A549 (cell line): ENCODE measurements at regions not wholly inside any gene's neighbourhood (a gene's known extent, or its start where the extent isn't known, plus 50 kb on each side); places are given as distances from the start of the nearest gene placed in this dataset.
A peak's percentile ranks its signal among the peaks of the same experiment; 100 is the strongest.

Experiments used
- ATAC-seq, 2 experiments: fragments of 200-7000 bp in 1 of 2; fragments of >200 bp in 1 of 2; cut with Nextera tagmentation in 1 of 2; cut with Tn5 transposase in 1 of 2; 3 replicates each; pipeline versions ENCODE4 v1.8.0 to v1.9.1; 2018 to 2020; ENCODE audit warnings: mild to moderate bottlenecking in 1 of 2, moderate library complexity in 1 of 2
- CTCF ChIA-PET: fragments of 300-600 bp; sonication (Branson Sonifier 250); formaldehyde crosslinking; extraction: SDS; loops from one replicate; lab custom pipeline; 2021; ENCODE audit warnings: antibody characterized with exemption, inconsistent platforms; lab: Yijun Ruan, JAX
- POLR2A ChIA-PET: fragments of 350-600 bp; formaldehyde crosslinking; extraction: SDS; loops from one replicate; lab custom pipeline; 2021; ENCODE audit warnings: antibody characterized with exemption, inconsistent platforms; lab: Yijun Ruan, JAX
- DNase-seq, 2 experiments: peaks; one replicate each; pipeline versions ENCODE4 v3.0.0 to v3.0.0-alpha.2; 2011 to 2016; ENCODE audit warnings: low read depth in 1 of 2, low spot score in 1 of 2
- FAIRE-seq: peaks from 2 replicates; lab custom pipeline; 2011; peaks lifted over from hg19 to GRCh38; lab: Jason Lieb, UNC
- H3K27ac ChIP-seq, 2 experiments: fragments of >200 bp; sonication (Bioruptor Twin); formaldehyde crosslinking; 3 replicates each; pipeline ENCODE4 v1.5.1; 2016 to 2017
- H3K4me1 ChIP-seq: fragments of >200 bp; sonication (Bioruptor Twin); formaldehyde crosslinking; 3 replicates; pipeline ENCODE4 v1.6.1; 2016
- H3K4me2 ChIP-seq: fragments of >200 bp; sonication (Bioruptor Twin); formaldehyde crosslinking; 3 replicates; pipeline ENCODE4 v1.6.1; 2016
- H3K4me3 ChIP-seq: fragments of >200 bp; sonication (Bioruptor Twin); formaldehyde crosslinking; 3 replicates; pipeline ENCODE4 v1.5.1; 2016
- H3K9me3 ChIP-seq: fragments of >200 bp; sonication (Bioruptor Twin); formaldehyde crosslinking; 3 replicates; pipeline ENCODE4 v1.6.1; 2016
- CBX2 ChIP-seq: fragments of 200-600 bp; sonication (generic); IDR thresholded peaks from 2 replicates; pipeline ENCODE4 v1.6.1; 2016; ENCODE audit warnings: low read depth, mild to moderate bottlenecking, borderline replicate concordance
- CBX8 ChIP-seq: fragments of 200-600 bp; sonication (generic); IDR thresholded peaks from 2 replicates; pipeline ENCODE4 v1.6.1; 2016
- CHD4 ChIP-seq: fragments of 200-600 bp; sonication (generic); IDR thresholded peaks from 2 replicates; pipeline ENCODE4 v1.6.1; 2016; ENCODE audit warnings: antibody characterized with exemption, mild to moderate bottlenecking, borderline replicate concordance
- EP300 ChIP-seq, 2 experiments: fragments of >200 bp; sonication (Bioruptor Twin); formaldehyde crosslinking; IDR thresholded peaks; 2 replicates in 1 of 2; 3 replicates in 1 of 2; pipeline ENCODE4 v1.6.1; 2016 to 2017
- ESRRA ChIP-seq: fragments of 150-350 bp; IDR thresholded peaks from 2 replicates; pipeline ENCODE4 v1.6.1; 2014; ENCODE audit warnings: mild to moderate bottlenecking, low read length, borderline replicate concordance
- FOSB ChIP-seq: fragments of 250-450 bp; sonication (Bioruptor Pico); IDR thresholded peaks from 2 replicates; pipeline ENCODE4 v1.5.0; 2020; ENCODE audit warnings: mild to moderate bottlenecking, moderate library complexity
- FOSL2 ChIP-seq, 2 experiments: fragments of 450-650 bp in 1 of 2; fragments of >200 bp in 1 of 2; sonication (Bioruptor Twin) in 1 of 2; formaldehyde crosslinking; IDR thresholded peaks; 2 replicates each; pipeline versions ENCODE4 v1.5.0 to v1.6.1; 2016 to 2020; ENCODE audit warnings: mild to moderate bottlenecking in 1 of 2, moderate library complexity in 1 of 2
- GATA3 ChIP-seq: IDR thresholded peaks from 2 replicates; pipeline ENCODE4 v1.6.1; 2012; ENCODE audit warnings: borderline replicate concordance
- HDAC2 ChIP-seq: fragments of 200-600 bp; sonication (generic); IDR thresholded peaks from 2 replicates; pipeline ENCODE4 v1.6.1; 2016
- JUNB ChIP-seq: fragments of >200 bp; sonication (Bioruptor Twin); formaldehyde crosslinking; IDR thresholded peaks from 2 replicates; pipeline ENCODE4 v1.6.1; 2016
- KDM1A ChIP-seq: fragments of 200-600 bp; sonication (generic); IDR thresholded peaks from 2 replicates; pipeline ENCODE4 v1.6.1; 2016; ENCODE audit warnings: low read depth, mild to moderate bottlenecking
- MAZ ChIP-seq: fragments of 150-350 bp; IDR thresholded peaks from 2 replicates; pipeline ENCODE4 v1.6.1; 2014; ENCODE audit warnings: antibody characterized with exemption, low read depth, low read length, borderline replicate concordance
- MYC ChIP-seq: IDR thresholded peaks from 2 replicates; pipeline ENCODE4 v1.6.1; 2012; ENCODE audit warnings: mild to moderate bottlenecking, inconsistent platforms, low read length, improper control_type of control experiment, borderline replicate concordance
- NPAS2 ChIP-seq: fragments of 250-450 bp; sonication (Bioruptor Pico); IDR thresholded peaks from 2 replicates; pipeline ENCODE4 v1.8.0; 2022; ENCODE audit warnings: mild to moderate bottlenecking, moderate library complexity, borderline replicate concordance
- NR3C1 ChIP-seq: fragments of >200 bp; sonication (Bioruptor Twin); formaldehyde crosslinking; IDR thresholded peaks from 3 replicates; pipeline ENCODE4 v1.6.1; 2017
- POLR2AphosphoS2 ChIP-seq: conservative IDR thresholded peaks from 2 replicates; pipeline ENCODE4 v1.6.1; 2012; ENCODE audit warnings: low read length, improper control_type of control experiment, inconsistent platforms
- RAD21 ChIP-seq, 2 experiments: fragments of >200 bp in 1 of 2; sonication (Bioruptor Twin) in 1 of 2; formaldehyde crosslinking in 1 of 2; IDR thresholded peaks in 1 of 2; conservative IDR thresholded peaks in 1 of 2; 2 replicates in 1 of 2; 3 replicates in 1 of 2; pipeline ENCODE4 v1.6.1; 2012 to 2018; ENCODE audit warnings: inconsistent platforms in 1 of 2
- RARB ChIP-seq: fragments of 250-450 bp; sonication (Bioruptor Pico); IDR thresholded peaks from 2 replicates; pipeline ENCODE4 v1.8.0; 2021; ENCODE audit warnings: mild to moderate bottlenecking, moderate library complexity
- RCOR1 ChIP-seq: fragments of 150-350 bp; IDR thresholded peaks from 2 replicates; pipeline ENCODE4 v1.6.1; 2014; ENCODE audit warnings: antibody characterized with exemption, low read length, low read depth
- SMC3 ChIP-seq: fragments of >200 bp; sonication (Bioruptor Twin); formaldehyde crosslinking; IDR thresholded peaks from 3 replicates; pipeline ENCODE4 v1.6.1; 2018; ENCODE audit warnings: inconsistent platforms
- TFCP2L1 ChIP-seq: fragments of 250-450 bp; sonication (Bioruptor Pico); IDR thresholded peaks from 2 replicates; pipeline ENCODE4 v1.5.0; 2021; ENCODE audit warnings: mild to moderate bottlenecking
- TP53 ChIP-seq: fragments of 250-450 bp; sonication (Bioruptor Pico); IDR thresholded peaks from 2 replicates; pipeline ENCODE4 v1.5.0; 2021; ENCODE audit warnings: mild to moderate bottlenecking, moderate library complexity
- ZC3H11A ChIP-seq: fragments of 450-650 bp; IDR thresholded peaks from 2 replicates; pipeline ENCODE4 v1.6.1; 2014; ENCODE audit warnings: antibody characterized with exemption, mild to moderate bottlenecking
- ZSCAN20 ChIP-seq: fragments of 250-450 bp; sonication (Bioruptor Pico); IDR thresholded peaks from 2 replicates; pipeline ENCODE4 v1.8.0; 2022; ENCODE audit warnings: mild to moderate bottlenecking, moderate library complexity
- WGBS: methylation state at CpG from one replicate; pipeline ENCODE4 v1.1.6; 2017; ENCODE audit errors: missing lambda C conversion rate; 5-methylcytosine and 5-hydroxymethylcytosine counted together
- TF ChIP-seq, protein P1 (sequence below): fragments of 250-450 bp; sonication (Bioruptor Pico); IDR thresholded peaks from 2 replicates; pipeline ENCODE4 v1.5.0; 2020; ENCODE audit warnings: low read depth, mild to moderate bottlenecking, moderate library complexity
- TF ChIP-seq, protein P2 (sequence below): fragments of 250-450 bp; sonication (Bioruptor Pico); IDR thresholded peaks from 2 replicates; pipeline ENCODE4 v1.5.0; 2021; ENCODE audit warnings: mild to moderate bottlenecking, moderate library complexity, borderline replicate concordance
- TF ChIP-seq, protein P3 (sequence below): fragments of >200 bp; sonication (Bioruptor Twin); formaldehyde crosslinking; IDR thresholded peaks from 3 replicates; pipeline ENCODE4 v1.5.1; 2016
- TF ChIP-seq, protein P4 (sequence below): fragments of 200-600 bp; sonication (generic); IDR thresholded peaks from 2 replicates; pipeline ENCODE4 v1.6.1; 2016; ENCODE audit warnings: antibody characterized with exemption, mild to moderate bottlenecking, moderate library complexity
- TF ChIP-seq, protein P5 (sequence below): fragments of 450-650 bp; IDR thresholded peaks from 2 replicates; pipeline ENCODE4 v1.6.1; 2014; ENCODE audit warnings: antibody characterized with exemption
- TF ChIP-seq, protein P6 (sequence below): IDR thresholded peaks from 2 replicates; pipeline ENCODE4 v1.6.1; 2012

DNA sequence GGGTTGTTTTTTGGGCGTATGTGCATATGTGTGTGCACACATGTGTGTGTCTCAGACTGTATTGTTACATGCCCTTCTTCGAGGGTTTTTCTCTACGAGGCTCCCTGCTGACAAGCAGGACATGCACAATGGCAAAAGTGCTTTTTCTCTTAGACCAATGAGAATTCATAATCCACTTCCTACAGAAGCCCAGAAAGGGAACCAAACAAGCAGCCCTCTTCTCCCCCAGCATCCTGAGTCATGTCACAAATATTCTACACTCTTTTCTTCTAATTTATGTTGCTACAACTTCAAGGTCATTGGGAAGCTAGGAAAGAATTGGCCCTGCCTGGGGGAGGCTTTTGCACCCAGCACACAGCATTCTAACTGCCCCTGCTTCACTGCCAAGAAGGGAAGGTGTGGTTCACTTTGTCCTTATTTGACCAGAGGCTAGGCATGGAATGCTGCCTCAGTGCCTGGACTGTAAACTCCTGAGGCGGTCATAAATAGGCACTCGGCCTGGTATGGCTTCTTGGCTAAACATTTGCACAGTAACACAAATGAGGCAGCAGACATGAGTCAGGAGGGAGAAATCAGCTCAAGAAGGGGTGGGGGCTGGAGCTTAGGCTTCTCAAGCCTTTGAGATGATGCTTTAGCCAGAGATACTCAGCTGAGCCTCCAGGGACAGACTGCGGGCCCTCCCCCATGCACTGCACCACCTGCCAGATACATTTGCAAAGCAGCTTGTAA lies 92.7 kb upstream of the KLF7 start:
- POLR2A ChIA-PET: interaction anchor here (0.7 to 5.0 kb wide), 10 partner anchors 13 to 493 kb away, joined by 3 to 111 read pairs (median 6); partner anchors contain the start of genes FASTKD2, KLF7 and MDH1B
- TF ChIP-seq FOSL2 (IDR thresholded peaks at IDR 0.05): peak; percentile 76; the same call in 1 of the 2 replicates
- TF ChIP-seq FOSL2 (CRISPR knock-in tag; IDR thresholded peaks at IDR 0.05): peak; percentile 89
- peak in 1 of 2 experiments; percentile 62 for TF ChIP-seq RAD21 (conservative IDR thresholded peaks at IDR 0.05 in 1 of 2, IDR thresholded peaks at IDR 0.05 in 1 of 2)
- TF ChIP-seq, protein P1, sequence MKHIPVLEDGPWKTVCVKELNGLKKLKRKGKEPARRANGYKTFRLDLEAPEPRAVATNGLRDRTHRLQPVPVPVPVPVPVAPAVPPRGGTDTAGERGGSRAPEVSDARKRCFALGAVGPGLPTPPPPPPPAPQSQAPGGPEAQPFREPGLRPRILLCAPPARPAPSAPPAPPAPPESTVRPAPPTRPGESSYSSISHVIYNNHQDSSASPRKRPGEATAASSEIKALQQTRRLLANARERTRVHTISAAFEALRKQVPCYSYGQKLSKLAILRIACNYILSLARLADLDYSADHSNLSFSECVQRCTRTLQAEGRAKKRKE (CRISPR knock-in tag): no peak
- TF ChIP-seq SMC3: peak; percentile 50; the same call in 2 of the 3 replicates
- no peak for TF ChIP-seq MAZ
- no peak for TF ChIP-seq CBX2
- TF ChIP-seq EP300 (IDR thresholded peaks at IDR 0.05): peak; percentile 46 to 80; a peak in 3 of 5 replicates
- TF ChIP-seq TP53: no peak
- TF ChIP-seq, protein P2, sequence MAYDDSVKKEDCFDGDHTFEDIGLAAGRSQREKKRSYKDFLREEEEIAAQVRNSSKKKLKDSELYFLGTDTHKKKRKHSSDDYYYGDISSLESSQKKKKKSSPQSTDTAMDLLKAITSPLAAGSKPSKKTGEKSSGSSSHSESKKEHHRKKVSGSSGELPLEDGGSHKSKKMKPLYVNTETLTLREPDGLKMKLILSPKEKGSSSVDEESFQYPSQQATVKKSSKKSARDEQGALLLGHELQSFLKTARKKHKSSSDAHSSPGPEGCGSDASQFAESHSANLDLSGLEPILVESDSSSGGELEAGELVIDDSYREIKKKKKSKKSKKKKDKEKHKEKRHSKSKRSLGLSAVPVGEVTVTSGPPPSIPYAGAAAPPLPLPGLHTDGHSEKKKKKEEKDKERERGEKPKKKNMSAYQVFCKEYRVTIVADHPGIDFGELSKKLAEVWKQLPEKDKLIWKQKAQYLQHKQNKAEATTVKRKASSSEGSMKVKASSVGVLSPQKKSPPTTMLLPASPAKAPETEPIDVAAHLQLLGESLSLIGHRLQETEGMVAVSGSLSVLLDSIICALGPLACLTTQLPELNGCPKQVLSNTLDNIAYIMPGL (CRISPR knock-in tag): no peak
- no peak for TF ChIP-seq TFCP2L1 (CRISPR knock-in tag)
- TF ChIP-seq ZSCAN20 (CRISPR knock-in tag): no peak
- TF ChIP-seq JUNB: peak; percentile 90
- no peak for TF ChIP-seq POLR2AphosphoS2
- TF ChIP-seq FOSB (CRISPR knock-in tag): no peak
- no peak for TF ChIP-seq CHD4
- peak; percentile 94 for TF ChIP-seq ESRRA
- peak; percentile 90 for TF ChIP-seq GATA3
- no peak for TF ChIP-seq ZC3H11A
- 0 out of 2 replicates have a peak, but pooled peaks have one; percentile 22 for TF ChIP-seq RARB (CRISPR knock-in tag)
- TF ChIP-seq NPAS2 (CRISPR knock-in tag): no peak
- no peak for TF ChIP-seq RCOR1
- TF ChIP-seq, protein P3, sequence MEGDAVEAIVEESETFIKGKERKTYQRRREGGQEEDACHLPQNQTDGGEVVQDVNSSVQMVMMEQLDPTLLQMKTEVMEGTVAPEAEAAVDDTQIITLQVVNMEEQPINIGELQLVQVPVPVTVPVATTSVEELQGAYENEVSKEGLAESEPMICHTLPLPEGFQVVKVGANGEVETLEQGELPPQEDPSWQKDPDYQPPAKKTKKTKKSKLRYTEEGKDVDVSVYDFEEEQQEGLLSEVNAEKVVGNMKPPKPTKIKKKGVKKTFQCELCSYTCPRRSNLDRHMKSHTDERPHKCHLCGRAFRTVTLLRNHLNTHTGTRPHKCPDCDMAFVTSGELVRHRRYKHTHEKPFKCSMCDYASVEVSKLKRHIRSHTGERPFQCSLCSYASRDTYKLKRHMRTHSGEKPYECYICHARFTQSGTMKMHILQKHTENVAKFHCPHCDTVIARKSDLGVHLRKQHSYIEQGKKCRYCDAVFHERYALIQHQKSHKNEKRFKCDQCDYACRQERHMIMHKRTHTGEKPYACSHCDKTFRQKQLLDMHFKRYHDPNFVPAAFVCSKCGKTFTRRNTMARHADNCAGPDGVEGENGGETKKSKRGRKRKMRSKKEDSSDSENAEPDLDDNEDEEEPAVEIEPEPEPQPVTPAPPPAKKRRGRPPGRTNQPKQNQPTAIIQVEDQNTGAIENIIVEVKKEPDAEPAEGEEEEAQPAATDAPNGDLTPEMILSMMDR: no peak
- TF ChIP-seq CBX8: no peak
- TF ChIP-seq HDAC2: no peak
- TF ChIP-seq, protein P4, sequence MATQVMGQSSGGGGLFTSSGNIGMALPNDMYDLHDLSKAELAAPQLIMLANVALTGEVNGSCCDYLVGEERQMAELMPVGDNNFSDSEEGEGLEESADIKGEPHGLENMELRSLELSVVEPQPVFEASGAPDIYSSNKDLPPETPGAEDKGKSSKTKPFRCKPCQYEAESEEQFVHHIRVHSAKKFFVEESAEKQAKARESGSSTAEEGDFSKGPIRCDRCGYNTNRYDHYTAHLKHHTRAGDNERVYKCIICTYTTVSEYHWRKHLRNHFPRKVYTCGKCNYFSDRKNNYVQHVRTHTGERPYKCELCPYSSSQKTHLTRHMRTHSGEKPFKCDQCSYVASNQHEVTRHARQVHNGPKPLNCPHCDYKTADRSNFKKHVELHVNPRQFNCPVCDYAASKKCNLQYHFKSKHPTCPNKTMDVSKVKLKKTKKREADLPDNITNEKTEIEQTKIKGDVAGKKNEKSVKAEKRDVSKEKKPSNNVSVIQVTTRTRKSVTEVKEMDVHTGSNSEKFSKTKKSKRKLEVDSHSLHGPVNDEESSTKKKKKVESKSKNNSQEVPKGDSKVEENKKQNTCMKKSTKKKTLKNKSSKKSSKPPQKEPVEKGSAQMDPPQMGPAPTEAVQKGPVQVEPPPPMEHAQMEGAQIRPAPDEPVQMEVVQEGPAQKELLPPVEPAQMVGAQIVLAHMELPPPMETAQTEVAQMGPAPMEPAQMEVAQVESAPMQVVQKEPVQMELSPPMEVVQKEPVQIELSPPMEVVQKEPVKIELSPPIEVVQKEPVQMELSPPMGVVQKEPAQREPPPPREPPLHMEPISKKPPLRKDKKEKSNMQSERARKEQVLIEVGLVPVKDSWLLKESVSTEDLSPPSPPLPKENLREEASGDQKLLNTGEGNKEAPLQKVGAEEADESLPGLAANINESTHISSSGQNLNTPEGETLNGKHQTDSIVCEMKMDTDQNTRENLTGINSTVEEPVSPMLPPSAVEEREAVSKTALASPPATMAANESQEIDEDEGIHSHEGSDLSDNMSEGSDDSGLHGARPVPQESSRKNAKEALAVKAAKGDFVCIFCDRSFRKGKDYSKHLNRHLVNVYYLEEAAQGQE: no peak
- no peak for TF ChIP-seq MYC
- TF ChIP-seq, protein P5, sequence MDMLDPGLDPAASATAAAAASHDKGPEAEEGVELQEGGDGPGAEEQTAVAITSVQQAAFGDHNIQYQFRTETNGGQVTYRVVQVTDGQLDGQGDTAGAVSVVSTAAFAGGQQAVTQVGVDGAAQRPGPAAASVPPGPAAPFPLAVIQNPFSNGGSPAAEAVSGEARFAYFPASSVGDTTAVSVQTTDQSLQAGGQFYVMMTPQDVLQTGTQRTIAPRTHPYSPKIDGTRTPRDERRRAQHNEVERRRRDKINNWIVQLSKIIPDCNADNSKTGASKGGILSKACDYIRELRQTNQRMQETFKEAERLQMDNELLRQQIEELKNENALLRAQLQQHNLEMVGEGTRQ: no peak
- TF ChIP-seq, protein P6, sequence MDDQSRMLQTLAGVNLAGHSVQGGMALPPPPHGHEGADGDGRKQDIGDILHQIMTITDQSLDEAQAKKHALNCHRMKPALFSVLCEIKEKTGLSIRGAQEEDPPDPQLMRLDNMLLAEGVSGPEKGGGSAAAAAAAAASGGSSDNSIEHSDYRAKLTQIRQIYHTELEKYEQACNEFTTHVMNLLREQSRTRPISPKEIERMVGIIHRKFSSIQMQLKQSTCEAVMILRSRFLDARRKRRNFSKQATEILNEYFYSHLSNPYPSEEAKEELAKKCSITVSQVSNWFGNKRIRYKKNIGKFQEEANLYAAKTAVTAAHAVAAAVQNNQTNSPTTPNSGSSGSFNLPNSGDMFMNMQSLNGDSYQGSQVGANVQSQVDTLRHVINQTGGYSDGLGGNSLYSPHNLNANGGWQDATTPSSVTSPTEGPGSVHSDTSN: peak; percentile 80
- TF ChIP-seq NR3C1: no peak
- TF ChIP-seq KDM1A: no peak

More for the DNA sequence above, 92.7 kb upstream of the KLF7 start:
- Histone ChIP-seq H3K27ac (peak overlapping the region; percentile 89 to 96), H3K4me3 (peak overlapping the region; percentile 10; the same call in 1 of the 3 replicates), H3K4me1 (peaks cover 76% of the 10 kb centered on the region), H3K9me3 (no peaks in the 10 kb centered on the region), H3K4me2 (peak overlapping the region; percentile 64)
- DNase-seq (peak; percentile 66 to 97), FAIRE-seq (no peak), ATAC-seq (peak; percentile 92 to 93)
- WGBS: 11% methylated on average over 6 of the region's 6 CpGs
- CTCF ChIA-PET: interaction anchor here (0.7 to 1.6 kb wide), 7 partner anchors 13 to 215 kb away, joined by 3 to 10 read pairs (median 3); no protein-coding TSS in a partner anchor
